IPS-18c (cell line): ENCODE measurements at regions not wholly inside any gene's neighbourhood (a gene's known extent, or its start where the extent isn't known, plus 50 kb on each side); places are given as distances from the start of the nearest gene placed in this dataset.
"Not testable (repeated sequence)": the region's sequence is repeated elsewhere in the genome, so short reads cannot be mapped to it uniquely, and the experiment has no call there.

Experiments used
- H3K4me3 ChIP-seq: 2 replicates; pipeline ENCODE4 v1.7.0; 2013; ENCODE audit warnings: low read depth, mild to moderate bottlenecking, low read length, moderate library complexity; ENCODE audit not compliant: insufficient read depth
- H3K9me3 ChIP-seq: one replicate; pipeline ENCODE4 v1.6.1; 2013; ENCODE audit warnings: mild to moderate bottlenecking, low read length, moderate library complexity; ENCODE audit not compliant: control insufficient read depth, insufficient read depth

- no peak overlapping the region for H3K4me3 ChIP-seq
- H3K9me3 ChIP-seq = no peaks in the 10 kb centered on the region
These were observed 58.9 kb upstream of the NDUFV2 start for GRCh38 chr18:9043581-9043980.

- Histone ChIP-seq H3K9me3 (peaks cover 8% of the 10 kb centered on the region), H3K4me3 (no peak overlapping the region; the same call in 1 of the 2 replicates)
These were observed 54.8 kb upstream of the NDUFV2 start for GRCh38 chr18:9047715-9048114.

GRCh38 chr18:9048236-9048635 is 54.3 kb upstream of the NDUFV2 start:
- Histone ChIP-seq H3K4me3 (no peak overlapping the region), H3K9me3 (peaks cover 8% of the 10 kb centered on the region)

GRCh38 chr18:9048808-9049494 is 53.5 kb upstream of the NDUFV2 start:
- Histone ChIP-seq H3K9me3 (peaks cover 12% of the 10 kb centered on the region), H3K4me3 (no peak overlapping the region)

- Histone ChIP-seq H3K9me3 (peaks cover 12% of the 10 kb centered on the region), H3K4me3 (no peak overlapping the region)
These were observed 53.0 kb upstream of the NDUFV2 start for GRCh38 chr18:9049495-9049809.

- H3K9me3 ChIP-seq = peaks cover 12% of the 10 kb centered on the region
- H3K4me3 ChIP-seq = not testable (repeated sequence)
These were observed 51.7 kb upstream of the NDUFV2 start for GRCh38 chr18:9050628-9051284.
